ENCODE measurements at regions not wholly inside any gene's neighbourhood (a gene's known extent, or its start where the extent isn't known, plus 50 kb on each side); places are given as distances from the start of the nearest gene placed in this dataset.

GRCh38 chr10:33064706-33065105 lies 106.7 kb upstream of the ITGB1 start:
- H3K27me3 ChIP-seq (ENCODE audit: control insufficient read depth in 2 of 2, insufficient read depth in 2 of 2, low read length in 2 of 2) = no peaks in the 10 kb centered on the region
- no peak for DNase-seq
- no peaks in the 10 kb centered on the region for H3K4me1 ChIP-seq (ENCODE audit: control insufficient read depth in 1 of 2, insufficient read depth in 2 of 2, low read length in 2 of 2)
- H3K9me3 ChIP-seq (replicated peaks in 1 of 2; ENCODE audit: control insufficient read depth in 1 of 2, insufficient read depth in 1 of 2, low read length in 2 of 2) = no peaks in the 10 kb centered on the region
- no peak overlapping the region for H3K27ac ChIP-seq (ENCODE audit: low read depth in 1 of 2, low read length in 2 of 2)
- no peak overlapping the region for H3K4me3 Mint-ChIP-seq
- H3K27me3 Mint-ChIP-seq (ENCODE audit: low read depth in 3 of 3) = peaks cover 0 to 3% (median 0%) of the 10 kb centered on the region in 3 donors
- H3K36me3 ChIP-seq (replicated peaks in 1 of 2; ENCODE audit: control insufficient read depth in 1 of 2, insufficient read depth in 2 of 2, low read length in 2 of 2) = no peaks in the 10 kb centered on the region
- H3K9me3 Mint-ChIP-seq = peaks cover 0 to 20% (median 4%) of the 10 kb centered on the region in 7 donors
- no peak for TF ChIP-seq CTCF (IDR thresholded peaks at IDR 0.05)
- H3K4me3 ChIP-seq (replicated peaks in 1 of 3; ENCODE audit: low read depth in 2 of 3, low read length in 3 of 3) = no peak overlapping the region
- intact Hi-C loops (cut with micrococcal nuclease) = no loop called here
- H4K20me1 ChIP-seq (ENCODE audit: insufficient read depth, low read length) = no peaks in the 10 kb centered on the region
- whole genome bisulfite sequencing (ENCODE audit: insufficient coverage) = 71% methylated on average over 1 of the region's 1 CpG
- H2AFZ ChIP-seq (ENCODE audit: insufficient read depth, low read depth, low read length, poor library complexity, severe bottlenecking) = no peak overlapping the region
- no peak overlapping the region for H3K27ac Mint-ChIP-seq
- H3K4me2 ChIP-seq (replicated peaks; ENCODE audit: extremely low read depth, low read length, poor library complexity, severe bottlenecking) = no peak overlapping the region
- H3K79me2 ChIP-seq (ENCODE audit: insufficient read depth, low read length) = no peaks in the 10 kb centered on the region
- H3K4me1 Mint-ChIP-seq = no peaks in the 10 kb centered on the region
- no peak overlapping the region for H3K9ac ChIP-seq (ENCODE audit: insufficient read depth, low read length, poor library complexity, severe bottlenecking)
- no peaks in the 10 kb centered on the region for H3K36me3 Mint-ChIP-seq

GRCh38 chr10:33057620-33058019 lies 99.6 kb upstream of the ITGB1 start:
- WGBS (ENCODE audit: insufficient coverage) = 91% methylated on average over 10 of the region's 12 CpGs
- intact Hi-C loops (cut with micrococcal nuclease) = no loop called here
- no peaks in the 10 kb centered on the region for H3K4me1 ChIP-seq (ENCODE audit: control insufficient read depth in 1 of 2, insufficient read depth in 2 of 2, low read length in 2 of 2)
- no peaks in the 10 kb centered on the region for H3K9me3 ChIP-seq (replicated peaks in 1 of 2; ENCODE audit: control insufficient read depth in 1 of 2, insufficient read depth in 1 of 2, low read length in 2 of 2)
- no peak overlapping the region for H3K9ac ChIP-seq (ENCODE audit: insufficient read depth, low read length, poor library complexity, severe bottlenecking)
- TF ChIP-seq CTCF (IDR thresholded peaks at IDR 0.05) = no peak
- H3K4me3 ChIP-seq (replicated peaks in 1 of 3; ENCODE audit: low read depth in 2 of 3, low read length in 3 of 3) = no peak overlapping the region
- peaks cover 0 to 2% of the 10 kb centered on the region in 2 donors for H3K27me3 ChIP-seq (ENCODE audit: control insufficient read depth in 2 of 2, insufficient read depth in 2 of 2, low read length in 2 of 2)
- Mint-ChIP-seq H3K27me3 (ENCODE audit: low read depth in 3 of 3) (peaks cover 0 to 5% (median 4%) of the 10 kb centered on the region in 3 donors), H3K9me3 (peaks cover 0 to 10% (median 3%) of the 10 kb centered on the region in 7 donors), H3K4me1 (no peaks in the 10 kb centered on the region), H3K36me3 (no peaks in the 10 kb centered on the region), H3K27ac (no peak overlapping the region), H3K4me3 (no peak overlapping the region)
- H2AFZ ChIP-seq (ENCODE audit: insufficient read depth, low read depth, low read length, poor library complexity, severe bottlenecking) = no peak overlapping the region
- no peak overlapping the region for H3K4me2 ChIP-seq (replicated peaks; ENCODE audit: extremely low read depth, low read length, poor library complexity, severe bottlenecking)
- no peaks in the 10 kb centered on the region for H3K79me2 ChIP-seq (ENCODE audit: insufficient read depth, low read length)
- no peak for DNase-seq
- H3K27ac ChIP-seq (ENCODE audit: low read depth in 1 of 2, low read length in 2 of 2) = no peak overlapping the region
- H3K36me3 ChIP-seq (replicated peaks in 1 of 2; ENCODE audit: control insufficient read depth in 1 of 2, insufficient read depth in 2 of 2, low read length in 2 of 2) = no peaks in the 10 kb centered on the region
- H4K20me1 ChIP-seq (ENCODE audit: insufficient read depth, low read length) = no peaks in the 10 kb centered on the region

All from CD14-positive monocyte (primary cell).